SK-N-SH treated with all-trans-retinoic acid at 6 μM for 48 hours (cell line): ENCODE measurements at regions not wholly inside any gene's neighbourhood (a gene's known extent, or its start where the extent isn't known, plus 50 kb on each side); places are given as distances from the start of the nearest gene placed in this dataset.

Experiments
- ATAC-seq: fragments of 200-7000 bp; cut with Tn5 transposase; 3 replicates; pipeline ENCODE4 v1.9.1; 2020; ENCODE audit warnings: mild to moderate bottlenecking, moderate library complexity
- ARNTL ChIP-seq: fragments of 450-650 bp; formaldehyde crosslinking; IDR thresholded peaks from 2 replicates; pipeline ENCODE4 v1.5.0; 2020; ENCODE audit warnings: low read depth, mild to moderate bottlenecking, moderate library complexity, borderline replicate concordance
- BACH2 ChIP-seq: fragments of 250-450 bp; sonication (Bioruptor Pico); IDR thresholded peaks from 2 replicates; pipeline ENCODE4 v1.9.0; 2021; ENCODE audit warnings: mild to moderate bottlenecking, borderline replicate concordance
- CSDC2 ChIP-seq: fragments of 250-450 bp; sonication (Bioruptor Pico); IDR thresholded peaks from 2 replicates; pipeline ENCODE4 v1.5.0; 2020; ENCODE audit warnings: mild to moderate bottlenecking, moderate library complexity
- CSRNP3 ChIP-seq: fragments of 250-450 bp; sonication (Bioruptor Pico); IDR thresholded peaks from 2 replicates; pipeline ENCODE4 v1.5.1; 2021; ENCODE audit warnings: mild to moderate bottlenecking, moderate library complexity
- ESRRG ChIP-seq: fragments of 250-450 bp; sonication (Bioruptor Pico); IDR thresholded peaks from 2 replicates; pipeline ENCODE4 v1.6.1; 2021; ENCODE audit warnings: mild to moderate bottlenecking
- GLIS3 ChIP-seq: fragments of 250-450 bp; sonication (Bioruptor Pico); IDR thresholded peaks from 2 replicates; pipeline ENCODE4 v1.5.0; 2020; ENCODE audit warnings: mild to moderate bottlenecking, moderate library complexity
- ISL1 ChIP-seq: fragments of 250-450 bp; sonication (Bioruptor Pico); IDR thresholded peaks from 2 replicates; pipeline ENCODE4 v2.1.2; 2022; ENCODE audit warnings: mild to moderate bottlenecking, moderate library complexity
- OSR1 ChIP-seq: fragments of 250-450 bp; sonication (Bioruptor Pico); IDR thresholded peaks from 2 replicates; pipeline ENCODE4 v1.8.0; 2022; ENCODE audit warnings: moderate library complexity, mild to moderate bottlenecking, inconsistent platforms
- PATZ1 ChIP-seq: fragments of 250-450 bp; sonication (Bioruptor Pico); IDR thresholded peaks from 2 replicates; pipeline ENCODE4 v1.8.0; 2020; ENCODE audit warnings: mild to moderate bottlenecking, moderate library complexity, borderline replicate concordance
- POU6F1 ChIP-seq: fragments of 250-450 bp; sonication (Bioruptor Pico); IDR thresholded peaks from 2 replicates; pipeline ENCODE4 v1.8.0; 2021; ENCODE audit warnings: low read depth, mild to moderate bottlenecking, moderate library complexity, borderline replicate concordance
- PPARA ChIP-seq: fragments of 250-450 bp; sonication (Bioruptor Pico); IDR thresholded peaks from 2 replicates; pipeline ENCODE4 v1.5.0; 2020; ENCODE audit warnings: mild to moderate bottlenecking, borderline replicate concordance
- RARB ChIP-seq: fragments of 250-450 bp; sonication (Bioruptor Pico); IDR thresholded peaks from 2 replicates; pipeline ENCODE4 v1.8.0; 2021; ENCODE audit warnings: mild to moderate bottlenecking, moderate library complexity
- SNAI2 ChIP-seq: fragments of 250-450 bp; sonication (Bioruptor Pico); IDR thresholded peaks from 2 replicates; pipeline ENCODE4 v1.5.0; 2020; ENCODE audit warnings: mild to moderate bottlenecking, moderate library complexity
- TCF4 ChIP-seq: fragments of 250-450 bp; sonication (Bioruptor Pico); IDR thresholded peaks from 2 replicates; pipeline ENCODE4 v1.8.0; 2021; ENCODE audit warnings: mild to moderate bottlenecking, moderate library complexity, borderline replicate concordance
- TOX ChIP-seq: fragments of 250-450 bp; sonication (Bioruptor Pico); IDR thresholded peaks from 2 replicates; pipeline ENCODE4 v1.8.0; 2021; ENCODE audit warnings: mild to moderate bottlenecking, moderate library complexity, borderline replicate concordance
- TSHZ2 ChIP-seq: fragments of 250-450 bp; sonication (Bioruptor Pico); IDR thresholded peaks from 2 replicates; pipeline ENCODE4 v1.5.0; 2020; ENCODE audit warnings: mild to moderate bottlenecking, moderate library complexity
- ZC3H10 ChIP-seq: fragments of 250-450 bp; sonication (Bioruptor Pico); IDR thresholded peaks from 2 replicates; pipeline ENCODE4 v1.5.1; 2021; ENCODE audit warnings: mild to moderate bottlenecking, moderate library complexity
- ZFP3 ChIP-seq: fragments of 250-450 bp; sonication (Bioruptor Pico); IDR thresholded peaks from 2 replicates; pipeline ENCODE4 v1.5.0; 2020; ENCODE audit warnings: mild to moderate bottlenecking, moderate library complexity
- ZNF565 ChIP-seq: fragments of 450-650 bp; formaldehyde crosslinking; conservative IDR thresholded peaks from 2 replicates; pipeline ENCODE4 v1.5.0; 2020; ENCODE audit warnings: low read depth, mild to moderate bottlenecking, moderate library complexity
- ZNF70 ChIP-seq: fragments of 450-650 bp; formaldehyde crosslinking; IDR thresholded peaks from 2 replicates; pipeline ENCODE4 v1.5.0; 2020; ENCODE audit warnings: mild to moderate bottlenecking, moderate library complexity
- ZNF8 ChIP-seq: fragments of 450-650 bp; formaldehyde crosslinking; IDR thresholded peaks from 2 replicates; pipeline ENCODE4 v1.5.0; 2020; ENCODE audit warnings: mild to moderate bottlenecking, moderate library complexity

GRCh38 chr17:74150428-74151025 lies 53.0 kb upstream of the RPL38 start:
- no peak for ATAC-seq
- no peak for TF ChIP-seq TSHZ2 (CRISPR knock-in tag)
- no peak for TF ChIP-seq ZNF8 (CRISPR knock-in tag)
- no peak for TF ChIP-seq ZC3H10 (CRISPR knock-in tag)
- no peak for TF ChIP-seq ISL1 (CRISPR knock-in tag)

GRCh38 chr17:74151551-74152315 lies 51.7 kb upstream of the RPL38 start:
- no peak for ATAC-seq
- TF ChIP-seq CSDC2 (CRISPR knock-in tag) = no peak
- TF ChIP-seq BACH2 (CRISPR knock-in tag) = no peak
- no peak for TF ChIP-seq RARB
- TF ChIP-seq TCF4 (CRISPR knock-in tag) = no peak
- TF ChIP-seq ZNF565 (CRISPR knock-in tag) = no peak
- no peak for TF ChIP-seq ESRRG (CRISPR knock-in tag)
- no peak for TF ChIP-seq ZNF70 (CRISPR knock-in tag)
- no peak for TF ChIP-seq PPARA (CRISPR knock-in tag)
- TF ChIP-seq SNAI2 (CRISPR knock-in tag) = no peak
- TF ChIP-seq PATZ1 (CRISPR knock-in tag) = no peak
- TF ChIP-seq TSHZ2 (CRISPR knock-in tag) = no peak
- TF ChIP-seq ZNF8 (CRISPR knock-in tag) = no peak
- no peak for TF ChIP-seq GLIS3 (CRISPR knock-in tag)
- TF ChIP-seq ZC3H10 (CRISPR knock-in tag) = no peak
- TF ChIP-seq ZFP3 = no peak
- no peak for TF ChIP-seq CSRNP3 (CRISPR knock-in tag)
- no peak for TF ChIP-seq OSR1 (CRISPR knock-in tag)
- TF ChIP-seq ARNTL = no peak
- TF ChIP-seq POU6F1 (CRISPR knock-in tag) = no peak
- TF ChIP-seq TOX (CRISPR knock-in tag) = no peak
